ENCODE measurements at regions not wholly inside any gene's neighbourhood (a gene's known extent, or its start where the extent isn't known, plus 50 kb on each side); places are given as distances from the start of the nearest gene placed in this dataset.

GRCh38 chr9:7974335-7974960 is 174.9 kb upstream of the DMAC1 start:
- in situ Hi-C loops (cut with MboI) = no loop called here
- Histone ChIP-seq H3K27ac (no peak overlapping the region), H3K4me3 (no peak overlapping the region), H3K27me3 (replicated peaks; ENCODE audit: insufficient read depth) (no peaks in the 10 kb centered on the region), H3K9me2 (ENCODE audit: insufficient read depth) (no peaks in the 10 kb centered on the region), H4K20me1 (ENCODE audit: insufficient read depth) (no peaks in the 10 kb centered on the region), H3K79me2 (ENCODE audit: insufficient read depth) (no peaks in the 10 kb centered on the region), H3K4me2 (ENCODE audit: unreplicated experiment) (no peak overlapping the region), H3K9ac (no peak overlapping the region), H3K36me3 (ENCODE audit: low read depth) (no peaks in the 10 kb centered on the region), H2AFZ (no peak overlapping the region), H3F3A (ENCODE audit: insufficient read depth) (no peaks in the 10 kb centered on the region), H3K9me3 (ENCODE audit: low read depth) (no peaks in the 10 kb centered on the region), H3K4me1 (ENCODE audit: insufficient read depth) (no peaks in the 10 kb centered on the region)
- no peak for TF ChIP-seq EZH2 (IDR thresholded peaks at IDR 0.05; ENCODE audit: insufficient read depth, poor library complexity, severe bottlenecking)
- no peak for TF ChIP-seq EZH2phosphoT487 (IDR thresholded peaks at IDR 0.05; ENCODE audit: insufficient read depth, low read depth)
- WGBS, 2 experiments (ENCODE audit: low coverage in 1 of 2, low lambda C conversion rate in 2 of 2, missing lambda C conversion rate in 2 of 2) = 23 to 24% methylated on average over 5 of the region's 5 CpGs
- DNase-seq = no peak

- in situ Hi-C loops (cut with MboI) = no loop called here
- no peak for TF ChIP-seq EZH2phosphoT487 (IDR thresholded peaks at IDR 0.05; ENCODE audit: insufficient read depth, low read depth)
- TF ChIP-seq EZH2 (IDR thresholded peaks at IDR 0.05; ENCODE audit: insufficient read depth, poor library complexity, severe bottlenecking) = no peak
- H2AFZ ChIP-seq = no peak overlapping the region
- no peak overlapping the region for H3K27ac ChIP-seq
- H3K4me3 ChIP-seq = no peak overlapping the region
- no peaks in the 10 kb centered on the region for H4K20me1 ChIP-seq (ENCODE audit: insufficient read depth)
- H3K9me3 ChIP-seq (ENCODE audit: low read depth) = no peaks in the 10 kb centered on the region
- H3K9ac ChIP-seq = no peak overlapping the region
- no peak overlapping the region for H3K4me2 ChIP-seq (ENCODE audit: unreplicated experiment)
- H3K79me2 ChIP-seq (ENCODE audit: insufficient read depth) = no peaks in the 10 kb centered on the region
- no peaks in the 10 kb centered on the region for H3F3A ChIP-seq (ENCODE audit: insufficient read depth)
- no peaks in the 10 kb centered on the region for H3K27me3 ChIP-seq (replicated peaks; ENCODE audit: insufficient read depth)
- no peaks in the 10 kb centered on the region for H3K36me3 ChIP-seq (ENCODE audit: low read depth)
- no peaks in the 10 kb centered on the region for H3K9me2 ChIP-seq (ENCODE audit: insufficient read depth)
- DNase-seq = no peak
- WGBS, 2 experiments (ENCODE audit: low coverage in 1 of 2, low lambda C conversion rate in 2 of 2, missing lambda C conversion rate in 2 of 2) = 27 to 33% methylated on average over 5 of the region's 5 CpGs
- H3K4me1 ChIP-seq (ENCODE audit: insufficient read depth) = no peaks in the 10 kb centered on the region
Measured at GRCh38 chr9:7973123-7973522, 173.5 kb upstream of the DMAC1 start.

GRCh38 chr9:7970681-7971330 is 171.2 kb upstream of the DMAC1 start:
- Histone ChIP-seq H3K79me2 (ENCODE audit: insufficient read depth) (no peaks in the 10 kb centered on the region), H3K36me3 (ENCODE audit: low read depth) (no peaks in the 10 kb centered on the region), H3K9ac (no peak overlapping the region), H3K9me2 (ENCODE audit: insufficient read depth) (no peaks in the 10 kb centered on the region), H3K27me3 (replicated peaks; ENCODE audit: insufficient read depth) (no peaks in the 10 kb centered on the region), H2AFZ (no peak overlapping the region), H3K4me3 (no peak overlapping the region), H3K27ac (no peak overlapping the region), H4K20me1 (ENCODE audit: insufficient read depth) (no peaks in the 10 kb centered on the region), H3K4me2 (ENCODE audit: unreplicated experiment) (no peak overlapping the region), H3F3A (ENCODE audit: insufficient read depth) (no peaks in the 10 kb centered on the region), H3K9me3 (ENCODE audit: low read depth) (no peaks in the 10 kb centered on the region), H3K4me1 (ENCODE audit: insufficient read depth) (no peaks in the 10 kb centered on the region)
- TF ChIP-seq EZH2 (IDR thresholded peaks at IDR 0.05; ENCODE audit: insufficient read depth, poor library complexity, severe bottlenecking) (no peak), EZH2phosphoT487 (IDR thresholded peaks at IDR 0.05; ENCODE audit: insufficient read depth, low read depth) (no peak)
- DNase-seq = no peak
- in situ Hi-C loops (cut with MboI) = no loop called here
- WGBS, 2 experiments (ENCODE audit: low coverage in 1 of 2, low lambda C conversion rate in 2 of 2, missing lambda C conversion rate in 2 of 2) = 1 to 2% methylated on average over 4 of the region's 4 CpGs

GRCh38 chr9:7968687-7969086 is 169.1 kb upstream of the DMAC1 start:
- H2AFZ ChIP-seq = no peak overlapping the region
- TF ChIP-seq EZH2phosphoT487 (IDR thresholded peaks at IDR 0.05; ENCODE audit: insufficient read depth, low read depth) (no peak), EZH2 (IDR thresholded peaks at IDR 0.05; ENCODE audit: insufficient read depth, poor library complexity, severe bottlenecking) (no peak)
- H3K9me3 ChIP-seq (ENCODE audit: low read depth) = no peaks in the 10 kb centered on the region
- in situ Hi-C loops (cut with MboI) = no loop called here
- H3K27me3 ChIP-seq (replicated peaks; ENCODE audit: insufficient read depth) = no peaks in the 10 kb centered on the region
- no peak overlapping the region for H3K27ac ChIP-seq
- H3K9ac ChIP-seq = no peak overlapping the region
- WGBS, 2 experiments (ENCODE audit: low coverage in 1 of 2, low lambda C conversion rate in 2 of 2, missing lambda C conversion rate in 2 of 2) = 19 to 25% methylated on average over 3 of the region's 3 CpGs
- no peaks in the 10 kb centered on the region for H3K9me2 ChIP-seq (ENCODE audit: insufficient read depth)
- no peaks in the 10 kb centered on the region for H4K20me1 ChIP-seq (ENCODE audit: insufficient read depth)
- no peaks in the 10 kb centered on the region for H3F3A ChIP-seq (ENCODE audit: insufficient read depth)
- H3K79me2 ChIP-seq (ENCODE audit: insufficient read depth) = no peaks in the 10 kb centered on the region
- H3K4me3 ChIP-seq = no peak overlapping the region
- H3K4me2 ChIP-seq (ENCODE audit: unreplicated experiment) = no peak overlapping the region
- no peak for DNase-seq
- no peaks in the 10 kb centered on the region for H3K4me1 ChIP-seq (ENCODE audit: insufficient read depth)
- H3K36me3 ChIP-seq (ENCODE audit: low read depth) = no peaks in the 10 kb centered on the region
